Mammary epithelial cell (primary cell): ENCODE measurements at regions not wholly inside any gene's neighbourhood (a gene's known extent, or its start where the extent isn't known, plus 50 kb on each side); places are given as distances from the start of the nearest gene placed in this dataset.

Source experiments
- EZH2 ChIP-seq: IDR thresholded peaks from 2 replicates; pipeline ENCODE4 v1.6.1; 2012; ENCODE audit warnings: low read length, inconsistent platforms, borderline replicate concordance
- TF ChIP-seq, protein P1 (sequence below), 2 donors: IDR thresholded peaks in 1 of 2; conservative IDR thresholded peaks in 1 of 2; 2 replicates each; pipeline ENCODE4 v1.5.1; 2011 to 2012; ENCODE audit warnings: inconsistent platforms in 2 of 2, low read length in 2 of 2, mild to moderate bottlenecking in 2 of 2, control low read depth in 1 of 2, low read depth in 1 of 2; ENCODE audit not compliant: insufficient read depth in 1 of 2; ENCODE audit errors: extremely low read depth in 1 of 2

DNA sequence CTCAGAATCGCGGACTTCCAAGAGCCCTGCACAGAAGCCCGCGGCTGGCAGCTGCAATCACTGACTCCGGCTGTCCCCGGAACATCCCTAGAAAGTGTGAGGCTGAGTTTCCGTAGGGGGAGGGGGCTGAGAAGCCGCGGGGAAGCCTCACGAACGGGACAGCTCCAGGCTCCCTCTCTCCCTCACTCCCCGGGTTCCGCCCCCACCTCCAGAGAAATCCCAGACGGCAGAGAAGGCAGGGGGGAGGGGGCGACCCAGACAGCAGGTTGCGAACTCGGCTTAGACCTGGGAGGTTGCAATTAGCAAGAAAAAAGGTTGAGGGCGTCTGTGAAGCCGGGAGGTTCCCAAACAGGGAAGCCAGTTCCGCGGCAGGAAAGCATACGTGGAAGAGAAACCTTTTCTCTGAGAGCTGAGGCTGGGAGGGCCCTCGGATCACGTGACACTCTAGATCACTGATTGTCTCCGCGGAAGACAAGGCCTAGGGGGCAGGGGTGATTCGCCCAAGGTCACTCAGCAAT lies 73.8 kb upstream of the CPLX2 start:
- TF ChIP-seq, protein P1, sequence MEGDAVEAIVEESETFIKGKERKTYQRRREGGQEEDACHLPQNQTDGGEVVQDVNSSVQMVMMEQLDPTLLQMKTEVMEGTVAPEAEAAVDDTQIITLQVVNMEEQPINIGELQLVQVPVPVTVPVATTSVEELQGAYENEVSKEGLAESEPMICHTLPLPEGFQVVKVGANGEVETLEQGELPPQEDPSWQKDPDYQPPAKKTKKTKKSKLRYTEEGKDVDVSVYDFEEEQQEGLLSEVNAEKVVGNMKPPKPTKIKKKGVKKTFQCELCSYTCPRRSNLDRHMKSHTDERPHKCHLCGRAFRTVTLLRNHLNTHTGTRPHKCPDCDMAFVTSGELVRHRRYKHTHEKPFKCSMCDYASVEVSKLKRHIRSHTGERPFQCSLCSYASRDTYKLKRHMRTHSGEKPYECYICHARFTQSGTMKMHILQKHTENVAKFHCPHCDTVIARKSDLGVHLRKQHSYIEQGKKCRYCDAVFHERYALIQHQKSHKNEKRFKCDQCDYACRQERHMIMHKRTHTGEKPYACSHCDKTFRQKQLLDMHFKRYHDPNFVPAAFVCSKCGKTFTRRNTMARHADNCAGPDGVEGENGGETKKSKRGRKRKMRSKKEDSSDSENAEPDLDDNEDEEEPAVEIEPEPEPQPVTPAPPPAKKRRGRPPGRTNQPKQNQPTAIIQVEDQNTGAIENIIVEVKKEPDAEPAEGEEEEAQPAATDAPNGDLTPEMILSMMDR (conservative IDR thresholded peaks at IDR 0.05 in 1 of 2, IDR thresholded peaks at IDR 0.05 in 1 of 2; ENCODE audit: extremely low read depth in 1 of 2, insufficient read depth in 1 of 2, low read depth in 1 of 2, low read length in 2 of 2) = no peak
- TF ChIP-seq EZH2 = no peak
